Kidney (tissue), 13 donors: ENCODE measurements at regions not wholly inside any gene's neighbourhood (a gene's known extent, or its start where the extent isn't known, plus 50 kb on each side); places are given as distances from the start of the nearest gene placed in this dataset.

Experiments
- DNase-seq, 5 donors: peaks; one replicate each; pipeline ENCODE4 v3.0.0-alpha.2; 2013 to 2020
- FAIRE-seq: peaks from 2 replicates; lab custom pipeline; 2012; peaks lifted over from hg19 to GRCh38; lab: Jason Lieb, UNC
- H3K27ac ChIP-seq, 2 donors: one replicate each; pipeline ENCODE4 v1.7.0; 2013; ENCODE audit warnings: low read depth in 2 of 2, low read length in 2 of 2, inconsistent platforms in 1 of 2
- H3K27me3 ChIP-seq: one replicate; pipeline ENCODE4 v1.7.1; 2013; ENCODE audit warnings: low read length, inconsistent platforms; ENCODE audit not compliant: control insufficient read depth, insufficient read depth
- H3K36me3 ChIP-seq, 3 donors: one replicate each; pipeline versions ENCODE4 v1.7.0 to v1.7.1; 2013; ENCODE audit warnings: low read length in 3 of 3, control low read depth in 1 of 3, inconsistent platforms in 1 of 3; ENCODE audit not compliant: insufficient read depth in 3 of 3, control insufficient read depth in 2 of 3
- H3K4me1 ChIP-seq, 3 donors: one replicate each; pipeline versions ENCODE4 v1.7.0 to v1.7.1; 2013; ENCODE audit warnings: low read length in 3 of 3, inconsistent platforms in 1 of 3, low read depth in 1 of 3; ENCODE audit not compliant: control insufficient read depth in 2 of 3, insufficient read depth in 2 of 3
- H3K4me3 ChIP-seq, 3 donors: one replicate each; pipeline versions ENCODE4 v1.7.0 to v1.8.1; 2013; ENCODE audit warnings: low read length in 3 of 3, control low read depth in 1 of 3, inconsistent platforms in 1 of 3
- H3K9ac ChIP-seq, 3 donors: one replicate each; pipeline versions ENCODE4 v1.7.0 to v1.7.1; 2013; ENCODE audit warnings: low read length in 3 of 3, control low read depth in 1 of 3, inconsistent platforms in 1 of 3
- H3K9me3 ChIP-seq, 3 donors: one replicate each; pipeline versions ENCODE4 v1.7.0 to v1.7.1; 2013; ENCODE audit warnings: low read length in 3 of 3, control low read depth in 1 of 3, inconsistent platforms in 1 of 3; ENCODE audit not compliant: control insufficient read depth in 2 of 3, insufficient read depth in 1 of 3
- intact Hi-C: fragments of 100-400 bp; cut with DNase I; formaldehyde crosslinking; loops from one replicate; pipeline ENCODE4 v1.11.1; 2022
- TF ChIP-seq, protein P1 (sequence below): IDR thresholded peaks from 3 replicates; pipeline ENCODE4 v1.5.1; 2012; ENCODE audit warnings: mild to moderate bottlenecking, moderate library complexity, borderline replicate concordance; ENCODE audit not compliant: insufficient read depth; ENCODE audit errors: extremely low read depth
- donor health status: control.
- donor health status: control.
- donor health status: control.
- donor health status: control.
- donor health status: control.
- donor health status: DM: yes; HTN: yes; CAD: no.
- donor health status: Normal renal cell carcinoma (clear cell type).

DNA sequence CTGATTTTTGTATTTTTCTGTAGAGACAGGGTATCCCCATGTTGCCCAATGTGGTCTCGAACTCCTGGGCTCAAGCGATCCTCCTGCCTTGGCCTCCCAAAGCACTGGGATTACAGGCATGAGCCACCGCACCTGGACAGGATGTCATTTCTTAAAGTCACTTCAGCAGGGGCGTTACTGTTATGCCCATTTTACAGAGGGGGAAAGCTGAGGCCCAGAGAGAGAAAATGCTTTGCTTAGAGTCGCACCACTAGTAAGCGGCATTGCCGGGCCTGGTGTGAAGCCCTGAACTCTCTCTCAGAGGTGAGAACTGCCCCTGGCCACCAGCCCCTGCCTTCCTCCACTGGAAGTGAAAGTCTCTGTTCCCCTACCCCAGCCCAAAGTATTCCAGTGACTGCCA, 207.0 kb downstream of the PHETA1 start:
- Histone ChIP-seq H3K36me3 (no peaks in the 10 kb centered on the region), H3K9ac (no peak overlapping the region)
- FAIRE-seq, result no peak

DNA sequence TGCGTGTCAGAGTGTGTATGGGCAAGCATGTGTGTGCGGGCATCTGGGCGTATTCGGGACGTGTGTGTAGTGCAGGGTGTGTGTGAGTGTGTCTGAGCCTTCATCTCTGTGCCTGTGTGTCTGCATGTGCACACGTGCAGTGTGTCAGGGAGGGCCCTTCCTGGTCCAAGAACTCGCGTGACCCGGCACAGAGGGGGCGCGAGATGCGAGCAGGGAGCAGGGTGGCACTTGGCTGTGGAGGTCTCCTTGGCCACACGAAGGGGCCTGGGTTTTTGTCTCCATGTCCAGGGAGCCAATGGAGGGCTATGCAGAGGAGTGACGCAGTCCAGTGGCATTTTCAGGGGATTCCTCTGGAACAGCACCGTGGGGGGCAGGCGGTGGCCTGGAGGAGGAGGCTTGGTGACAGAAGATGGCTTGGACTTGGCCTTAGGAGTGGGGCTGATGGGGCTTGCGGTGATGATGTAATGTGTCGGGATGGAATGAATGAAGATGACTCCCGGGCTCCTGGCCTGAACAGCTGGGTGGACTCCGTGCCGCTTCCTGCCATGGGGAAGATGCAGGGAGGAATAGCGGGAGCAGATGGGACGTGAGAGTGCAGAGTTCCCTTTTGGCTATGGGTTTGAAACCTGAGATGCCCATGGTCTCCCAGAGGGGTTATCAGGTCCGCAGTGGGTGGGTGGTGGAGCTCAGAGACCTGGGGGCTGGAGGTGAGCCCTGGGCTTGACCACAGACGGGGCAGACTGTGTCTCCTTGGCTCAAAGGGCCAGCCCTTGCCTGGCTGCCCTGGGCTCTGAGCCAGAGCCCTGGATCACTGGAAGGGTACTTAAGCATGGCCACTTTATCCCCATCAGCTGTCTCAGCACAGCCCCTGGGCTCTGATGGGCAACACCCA, 208.3 kb downstream of the PHETA1 start:
- no peak overlapping the region for H3K4me3 ChIP-seq
- no peak overlapping the region for H3K27ac ChIP-seq
- H3K27me3 ChIP-seq, result no peaks in the 10 kb centered on the region
- TF ChIP-seq, protein P1, sequence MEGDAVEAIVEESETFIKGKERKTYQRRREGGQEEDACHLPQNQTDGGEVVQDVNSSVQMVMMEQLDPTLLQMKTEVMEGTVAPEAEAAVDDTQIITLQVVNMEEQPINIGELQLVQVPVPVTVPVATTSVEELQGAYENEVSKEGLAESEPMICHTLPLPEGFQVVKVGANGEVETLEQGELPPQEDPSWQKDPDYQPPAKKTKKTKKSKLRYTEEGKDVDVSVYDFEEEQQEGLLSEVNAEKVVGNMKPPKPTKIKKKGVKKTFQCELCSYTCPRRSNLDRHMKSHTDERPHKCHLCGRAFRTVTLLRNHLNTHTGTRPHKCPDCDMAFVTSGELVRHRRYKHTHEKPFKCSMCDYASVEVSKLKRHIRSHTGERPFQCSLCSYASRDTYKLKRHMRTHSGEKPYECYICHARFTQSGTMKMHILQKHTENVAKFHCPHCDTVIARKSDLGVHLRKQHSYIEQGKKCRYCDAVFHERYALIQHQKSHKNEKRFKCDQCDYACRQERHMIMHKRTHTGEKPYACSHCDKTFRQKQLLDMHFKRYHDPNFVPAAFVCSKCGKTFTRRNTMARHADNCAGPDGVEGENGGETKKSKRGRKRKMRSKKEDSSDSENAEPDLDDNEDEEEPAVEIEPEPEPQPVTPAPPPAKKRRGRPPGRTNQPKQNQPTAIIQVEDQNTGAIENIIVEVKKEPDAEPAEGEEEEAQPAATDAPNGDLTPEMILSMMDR, result no peak
- FAIRE-seq (no peak), DNase-seq (peak in 1 of 5 donors; percentile 62)
- no peaks in the 10 kb centered on the region for H3K36me3 ChIP-seq
- H3K9ac ChIP-seq, result no peak overlapping the region
- H3K9me3 ChIP-seq, result no peaks in the 10 kb centered on the region
- no peaks in the 10 kb centered on the region for H3K4me1 ChIP-seq
- intact Hi-C loops, result no loop called here

More for the DNA sequence above, 207.0 kb downstream of the PHETA1 start:
- Histone ChIP-seq H3K27ac (no peak overlapping the region), H3K4me1 (no peaks in the 10 kb centered on the region), H3K4me3 (no peak overlapping the region), H3K27me3 (no peaks in the 10 kb centered on the region), H3K9me3 (no peaks in the 10 kb centered on the region)
- peak in 1 of 5 donors; percentile 29 for DNase-seq
- TF ChIP-seq, protein P1, result no peak
- intact Hi-C loops, result no loop called here

GRCh38 chr12:111158992-111159391, 209.9 kb downstream of the PHETA1 start:
- no peak for FAIRE-seq
- no peaks in the 10 kb centered on the region for H3K4me1 ChIP-seq
- TF ChIP-seq, protein P1, result no peak
- H3K9me3 ChIP-seq, result no peaks in the 10 kb centered on the region
- no peak overlapping the region for H3K27ac ChIP-seq
- H3K4me3 ChIP-seq, result no peak overlapping the region
- H3K36me3 ChIP-seq, result no peaks in the 10 kb centered on the region
- intact Hi-C loops, result no loop called here
- H3K27me3 ChIP-seq, result no peaks in the 10 kb centered on the region
- H3K9ac ChIP-seq, result no peak overlapping the region
- peak in 1 of 5 donors; percentile 14 for DNase-seq
